ENCODE measurements at regions not wholly inside any gene's neighbourhood (a gene's known extent, or its start where the extent isn't known, plus 50 kb on each side); places are given as distances from the start of the nearest gene placed in this dataset.
"Not testable (repeated sequence)": the region's sequence is repeated elsewhere in the genome, so short reads cannot be mapped to it uniquely, and the experiment has no call there.

DNA sequence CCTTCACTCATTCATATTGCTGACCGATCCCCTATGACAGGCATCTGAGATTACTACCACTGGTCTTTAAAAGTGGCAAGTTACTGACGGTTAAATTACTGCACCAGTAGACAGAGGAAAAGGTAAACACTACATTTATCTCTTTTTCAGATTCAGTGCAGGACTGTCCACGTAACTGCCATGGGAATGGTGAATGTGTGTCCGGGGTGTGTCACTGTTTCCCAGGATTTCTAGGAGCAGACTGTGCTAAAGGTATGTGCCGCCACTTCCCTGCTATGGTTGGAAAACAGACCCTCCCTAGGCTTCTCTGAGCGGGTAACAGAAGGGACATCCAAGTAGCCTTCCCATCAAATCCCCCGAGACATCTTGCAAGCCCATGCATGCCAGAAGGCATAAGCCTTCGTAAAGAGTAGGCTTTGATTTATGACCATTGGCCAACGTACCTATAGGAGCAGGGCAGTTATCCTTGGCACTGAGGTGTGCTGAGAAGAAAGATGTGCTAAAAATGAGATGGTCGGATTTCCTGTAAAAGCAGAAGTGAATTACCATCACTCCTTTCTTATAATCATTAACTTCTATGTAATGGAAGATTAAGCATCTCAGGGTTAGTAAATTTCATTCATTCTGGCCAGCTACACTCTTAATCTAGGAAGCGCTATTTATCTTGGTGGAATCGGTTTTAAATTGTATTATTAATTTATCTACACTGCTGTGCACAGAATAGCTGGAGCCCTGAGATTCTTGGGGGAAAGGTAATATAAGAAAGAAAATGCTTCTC is 193.4 kb upstream of the WWC1 start:
- Histone ChIP-seq H3K27me3 (ENCODE audit: control insufficient read depth in 1 of 2, insufficient read depth in 2 of 2, low read length in 2 of 2) (no peaks in the 10 kb centered on the region), H3K9me3 (ENCODE audit: control insufficient read depth in 2 of 2, insufficient read depth in 1 of 2, low read depth in 1 of 2, low read length in 1 of 2) (no peaks in the 10 kb centered on the region), H3K27ac (ENCODE audit: low read depth in 2 of 2, low read length in 1 of 2) (no peak overlapping the region), H3K4me3 (ENCODE audit: low read depth in 1 of 2, low read length in 2 of 2) (no peak overlapping the region), H3K4me1 (ENCODE audit: control insufficient read depth in 2 of 2, insufficient read depth in 2 of 2, low read length in 1 of 2) (no peaks in the 10 kb centered on the region), H3K36me3 (ENCODE audit: control insufficient read depth in 2 of 2, insufficient read depth in 2 of 2, low read length in 1 of 2) (no peaks in the 10 kb centered on the region)
- WGBS, 2 donors = 73 to 79% methylated on average over 12 of the region's 12 CpGs

DNA sequence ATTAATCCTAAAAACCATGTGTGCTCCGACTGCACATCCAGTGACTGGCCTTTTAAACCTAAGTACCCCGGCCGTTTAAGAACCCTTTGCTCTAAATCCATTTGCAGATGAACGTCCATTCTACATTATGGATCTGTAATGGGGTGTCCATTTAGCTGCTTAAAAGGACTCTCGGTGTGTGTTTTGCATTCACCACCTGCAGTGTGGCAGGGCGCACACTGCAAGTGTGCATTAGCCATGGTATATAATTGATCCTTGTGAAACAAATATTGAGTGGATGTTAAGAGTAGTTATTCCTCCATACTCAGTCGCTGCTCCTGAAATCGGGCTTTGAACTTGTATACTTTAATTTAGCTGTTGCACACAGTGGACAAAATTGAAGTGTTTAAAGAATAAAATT is 190.1 kb upstream of the WWC1 start:
- 87 to 89% methylated on average over 8 of the region's 8 CpGs for WGBS, 2 donors
- Histone ChIP-seq H3K27ac (ENCODE audit: low read depth in 2 of 2, low read length in 1 of 2) (no peak overlapping the region), H3K27me3 (ENCODE audit: control insufficient read depth in 1 of 2, insufficient read depth in 2 of 2, low read length in 2 of 2) (no peaks in the 10 kb centered on the region), H3K36me3 (ENCODE audit: control insufficient read depth in 2 of 2, insufficient read depth in 2 of 2, low read length in 1 of 2) (no peaks in the 10 kb centered on the region), H3K4me3 (ENCODE audit: low read depth in 1 of 2, low read length in 2 of 2) (no peak overlapping the region), H3K4me1 (ENCODE audit: control insufficient read depth in 2 of 2, insufficient read depth in 2 of 2, low read length in 1 of 2) (no peaks in the 10 kb centered on the region), H3K9me3 (ENCODE audit: control insufficient read depth in 2 of 2, insufficient read depth in 1 of 2, low read depth in 1 of 2, low read length in 1 of 2) (no peaks in the 10 kb centered on the region)

DNA sequence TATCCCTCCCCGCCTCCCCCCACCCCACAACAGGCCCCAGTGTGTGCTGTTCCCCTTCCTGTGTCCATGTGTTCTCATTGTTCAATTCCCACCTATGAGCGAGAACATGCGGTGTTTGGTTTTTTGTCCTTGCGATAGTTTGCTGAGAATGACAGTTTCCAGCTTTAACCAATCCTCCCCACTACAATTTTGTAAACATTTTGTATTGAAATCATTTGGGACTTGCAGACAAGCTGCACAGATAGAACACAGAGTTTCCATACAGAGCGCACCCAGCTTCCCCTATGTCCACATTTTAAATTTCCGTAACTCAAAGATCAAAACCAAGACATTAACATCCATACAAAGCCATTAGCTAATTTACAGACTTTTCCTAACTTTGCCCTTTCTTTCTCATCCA is 188.4 kb upstream of the WWC1 start:
- not testable (repeated sequence) for H3K27me3 ChIP-seq (ENCODE audit: control insufficient read depth in 1 of 2, insufficient read depth in 2 of 2, low read length in 2 of 2); H3K27ac ChIP-seq (ENCODE audit: low read depth in 2 of 2, low read length in 1 of 2); H3K4me3 ChIP-seq (ENCODE audit: low read depth in 1 of 2, low read length in 2 of 2); H3K4me1 ChIP-seq (ENCODE audit: control insufficient read depth in 2 of 2, insufficient read depth in 2 of 2, low read length in 1 of 2); H3K9me3 ChIP-seq (ENCODE audit: control insufficient read depth in 2 of 2, insufficient read depth in 1 of 2, low read depth in 1 of 2, low read length in 1 of 2); H3K36me3 ChIP-seq (ENCODE audit: control insufficient read depth in 2 of 2, insufficient read depth in 2 of 2, low read length in 1 of 2)
- WGBS, 2 donors = 86% methylated on average over 6 of the region's 6 CpGs

DNA sequence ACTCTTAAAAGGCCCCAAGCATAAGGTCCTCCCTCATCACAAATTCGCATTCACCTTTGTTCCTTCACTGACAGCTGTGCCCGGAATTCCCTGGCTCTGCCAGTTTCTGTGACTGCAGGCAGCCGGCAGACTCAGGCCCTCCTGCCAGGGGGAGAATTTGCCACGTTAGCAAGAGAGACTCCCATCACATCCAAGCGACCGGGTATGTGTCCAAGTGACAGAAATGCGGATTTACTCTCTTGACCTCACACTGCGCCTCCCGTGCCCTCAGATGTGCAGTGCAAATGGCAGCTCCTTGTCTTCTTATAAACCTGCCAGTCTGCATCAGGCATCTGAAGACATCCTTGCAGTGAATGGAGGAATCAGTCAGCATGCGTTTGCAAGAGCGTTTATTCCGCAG is 187.1 kb upstream of the WWC1 start:
- H3K4me3 ChIP-seq (ENCODE audit: low read depth in 1 of 2, low read length in 2 of 2) = no peak overlapping the region
- H3K27me3 ChIP-seq (ENCODE audit: control insufficient read depth in 1 of 2, insufficient read depth in 2 of 2, low read length in 2 of 2) = no peaks in the 10 kb centered on the region
- no peaks in the 10 kb centered on the region for H3K36me3 ChIP-seq (ENCODE audit: control insufficient read depth in 2 of 2, insufficient read depth in 2 of 2, low read length in 1 of 2)
- peaks cover 0 to 2% of the 10 kb centered on the region in 2 donors for H3K4me1 ChIP-seq (ENCODE audit: control insufficient read depth in 2 of 2, insufficient read depth in 2 of 2, low read length in 1 of 2)
- WGBS, 2 donors = 74 to 90% methylated on average over 12 of the region's 12 CpGs
- no peaks in the 10 kb centered on the region for H3K9me3 ChIP-seq (ENCODE audit: control insufficient read depth in 2 of 2, insufficient read depth in 1 of 2, low read depth in 1 of 2, low read length in 1 of 2)
- no peak overlapping the region for H3K27ac ChIP-seq (ENCODE audit: low read depth in 2 of 2, low read length in 1 of 2)

DNA sequence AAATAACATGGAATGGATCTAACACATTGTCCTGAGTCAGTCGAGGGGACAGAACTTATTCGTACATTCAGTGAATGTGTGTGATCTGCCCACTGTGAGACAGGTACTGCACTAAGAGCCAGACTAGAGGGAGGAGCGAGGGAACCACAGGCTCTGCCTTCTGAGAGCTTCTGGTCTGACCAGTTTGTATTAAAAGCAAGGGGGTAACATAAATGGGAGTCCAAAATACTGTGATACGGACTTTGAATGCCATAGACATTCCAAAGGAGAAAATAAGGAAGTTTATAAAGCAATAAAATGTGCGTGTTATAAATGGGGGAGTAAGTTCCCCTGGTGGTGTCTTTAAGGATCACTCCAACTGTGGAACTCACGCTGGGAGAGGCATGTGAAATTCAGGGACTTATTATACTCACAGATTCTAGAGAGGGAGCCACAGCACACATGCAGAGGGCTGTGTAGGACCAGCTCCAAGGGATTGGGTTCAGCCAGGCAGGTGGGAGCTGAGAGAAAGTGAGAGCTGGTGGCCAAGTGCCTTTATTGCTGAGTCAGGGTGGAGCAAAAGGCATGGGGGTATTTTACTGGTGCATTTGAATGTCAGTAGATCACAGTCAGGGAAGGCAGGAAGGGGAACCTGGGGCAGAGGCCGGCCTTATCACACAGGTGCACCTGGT is 186.5 kb upstream of the WWC1 start:
- H3K27ac ChIP-seq (ENCODE audit: low read depth in 2 of 2, low read length in 1 of 2) = no peak overlapping the region
- H3K27me3 ChIP-seq (ENCODE audit: control insufficient read depth in 1 of 2, insufficient read depth in 2 of 2, low read length in 2 of 2) = no peaks in the 10 kb centered on the region
- 68 to 77% methylated on average over 7 of the region's 7 CpGs for WGBS, 2 donors

DNA sequence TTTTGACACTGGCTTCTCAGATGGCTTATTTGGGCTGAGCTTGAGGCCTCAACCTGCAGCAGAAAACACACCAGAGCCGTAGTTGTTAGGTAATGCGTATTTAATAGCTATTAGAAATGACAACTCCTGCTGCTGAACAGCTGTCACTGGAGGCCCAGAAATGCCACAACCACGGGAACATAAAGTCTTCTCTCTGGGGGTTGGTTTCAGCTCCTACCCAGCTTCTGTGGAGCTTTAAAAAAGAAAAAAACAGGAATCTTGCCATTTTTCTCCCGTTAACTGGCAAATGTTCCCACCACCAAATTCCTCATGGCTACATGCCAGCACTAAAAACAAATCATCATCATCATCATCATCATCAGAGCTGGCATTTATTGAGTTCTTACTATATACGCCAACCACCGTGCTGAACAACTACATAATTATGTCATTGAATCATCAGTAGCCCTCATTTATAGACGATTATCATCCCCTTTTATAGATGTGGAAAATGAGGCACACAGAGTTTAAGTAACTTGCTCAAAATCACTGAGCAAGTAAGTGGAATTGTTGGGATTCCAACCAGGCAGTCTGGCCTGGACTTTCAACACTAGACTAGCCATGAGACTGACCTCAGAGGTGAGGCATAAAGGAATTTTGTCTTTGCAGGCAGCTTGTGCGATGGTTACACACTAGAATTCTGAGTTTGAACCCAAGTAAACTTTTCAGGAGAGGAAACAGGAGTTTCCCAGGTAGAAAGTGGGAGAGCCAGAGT is 185.3 kb upstream of the WWC1 start:
- Histone ChIP-seq H3K9me3 (ENCODE audit: control insufficient read depth in 2 of 2, insufficient read depth in 1 of 2, low read depth in 1 of 2, low read length in 1 of 2) (no peaks in the 10 kb centered on the region), H3K27ac (ENCODE audit: low read depth in 2 of 2, low read length in 1 of 2) (no peak overlapping the region), H3K4me1 (ENCODE audit: control insufficient read depth in 2 of 2, insufficient read depth in 2 of 2, low read length in 1 of 2) (peaks cover 0 to 2% of the 10 kb centered on the region in 2 donors), H3K36me3 (ENCODE audit: control insufficient read depth in 2 of 2, insufficient read depth in 2 of 2, low read length in 1 of 2) (no peaks in the 10 kb centered on the region), H3K4me3 (ENCODE audit: low read depth in 1 of 2, low read length in 2 of 2) (no peak overlapping the region), H3K27me3 (ENCODE audit: control insufficient read depth in 1 of 2, insufficient read depth in 2 of 2, low read length in 2 of 2) (no peaks in the 10 kb centered on the region)
- 68 to 71% methylated on average over 8 of the region's 8 CpGs for WGBS, 2 donors

More for the DNA sequence above, 186.5 kb upstream of the WWC1 start:
- no peaks in the 10 kb centered on the region for H3K36me3 ChIP-seq (ENCODE audit: control insufficient read depth in 2 of 2, insufficient read depth in 2 of 2, low read length in 1 of 2)
- no peaks in the 10 kb centered on the region for H3K9me3 ChIP-seq (ENCODE audit: control insufficient read depth in 2 of 2, insufficient read depth in 1 of 2, low read depth in 1 of 2, low read length in 1 of 2)
- no peak overlapping the region for H3K4me3 ChIP-seq (ENCODE audit: low read depth in 1 of 2, low read length in 2 of 2)
- peaks cover 0 to 2% of the 10 kb centered on the region in 2 donors for H3K4me1 ChIP-seq (ENCODE audit: control insufficient read depth in 2 of 2, insufficient read depth in 2 of 2, low read length in 1 of 2)

DNA sequence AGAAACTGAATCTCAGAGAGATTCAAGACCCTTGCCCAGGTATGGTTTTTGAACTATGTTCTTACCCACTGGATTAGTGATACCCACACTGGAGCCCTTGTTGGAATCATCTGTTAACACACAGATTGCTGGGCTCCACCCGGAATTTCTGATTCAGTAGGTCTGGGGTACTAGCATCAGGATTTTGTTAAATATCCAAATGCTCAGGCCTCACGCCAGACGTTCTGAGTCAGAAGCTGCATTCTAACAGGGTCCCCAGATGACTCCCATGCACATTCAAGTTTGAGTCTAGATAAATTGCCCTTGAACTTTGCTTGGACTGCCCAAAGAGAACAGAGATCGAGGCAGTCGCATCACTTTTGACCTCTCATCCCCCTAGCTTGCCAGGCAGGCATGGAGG is 182.0 kb upstream of the WWC1 start:
- Histone ChIP-seq H3K9me3 (ENCODE audit: control insufficient read depth in 2 of 2, insufficient read depth in 1 of 2, low read depth in 1 of 2, low read length in 1 of 2) (no peaks in the 10 kb centered on the region), H3K4me3 (ENCODE audit: low read depth in 1 of 2, low read length in 2 of 2) (no peak overlapping the region), H3K36me3 (ENCODE audit: control insufficient read depth in 2 of 2, insufficient read depth in 2 of 2, low read length in 1 of 2) (no peaks in the 10 kb centered on the region), H3K27ac (ENCODE audit: low read depth in 2 of 2, low read length in 1 of 2) (no peak overlapping the region), H3K4me1 (ENCODE audit: control insufficient read depth in 2 of 2, insufficient read depth in 2 of 2, low read length in 1 of 2) (peaks cover 0 to 2% of the 10 kb centered on the region in 2 donors), H3K27me3 (ENCODE audit: control insufficient read depth in 1 of 2, insufficient read depth in 2 of 2, low read length in 2 of 2) (no peaks in the 10 kb centered on the region)
- 76 to 77% methylated on average over 5 of the region's 5 CpGs for WGBS, 2 donors

DNA sequence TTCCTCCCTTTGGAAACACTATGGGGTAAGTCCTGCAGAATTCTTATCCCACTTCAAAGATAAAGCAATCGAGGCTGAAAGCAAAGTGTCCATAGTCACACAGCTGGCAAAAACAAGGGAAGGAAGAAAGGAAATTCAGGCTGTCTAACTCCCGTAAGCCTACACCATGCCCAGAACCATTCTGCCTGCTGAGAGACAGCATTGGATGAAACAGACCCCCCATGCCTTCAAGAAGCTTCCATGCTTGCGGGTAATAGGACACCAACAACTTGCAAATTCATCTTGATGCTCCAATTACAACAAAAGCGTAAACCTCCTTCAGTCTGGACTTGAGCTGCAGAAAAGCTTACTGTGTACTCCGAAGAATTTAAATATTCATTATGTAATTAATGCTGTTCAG is 181.1 kb upstream of the WWC1 start:
- Histone ChIP-seq H3K9me3 (ENCODE audit: control insufficient read depth in 2 of 2, insufficient read depth in 1 of 2, low read depth in 1 of 2, low read length in 1 of 2) (no peaks in the 10 kb centered on the region), H3K27me3 (ENCODE audit: control insufficient read depth in 1 of 2, insufficient read depth in 2 of 2, low read length in 2 of 2) (no peaks in the 10 kb centered on the region)
- 85 to 88% methylated on average over 5 of the region's 5 CpGs for WGBS, 2 donors

DNA sequence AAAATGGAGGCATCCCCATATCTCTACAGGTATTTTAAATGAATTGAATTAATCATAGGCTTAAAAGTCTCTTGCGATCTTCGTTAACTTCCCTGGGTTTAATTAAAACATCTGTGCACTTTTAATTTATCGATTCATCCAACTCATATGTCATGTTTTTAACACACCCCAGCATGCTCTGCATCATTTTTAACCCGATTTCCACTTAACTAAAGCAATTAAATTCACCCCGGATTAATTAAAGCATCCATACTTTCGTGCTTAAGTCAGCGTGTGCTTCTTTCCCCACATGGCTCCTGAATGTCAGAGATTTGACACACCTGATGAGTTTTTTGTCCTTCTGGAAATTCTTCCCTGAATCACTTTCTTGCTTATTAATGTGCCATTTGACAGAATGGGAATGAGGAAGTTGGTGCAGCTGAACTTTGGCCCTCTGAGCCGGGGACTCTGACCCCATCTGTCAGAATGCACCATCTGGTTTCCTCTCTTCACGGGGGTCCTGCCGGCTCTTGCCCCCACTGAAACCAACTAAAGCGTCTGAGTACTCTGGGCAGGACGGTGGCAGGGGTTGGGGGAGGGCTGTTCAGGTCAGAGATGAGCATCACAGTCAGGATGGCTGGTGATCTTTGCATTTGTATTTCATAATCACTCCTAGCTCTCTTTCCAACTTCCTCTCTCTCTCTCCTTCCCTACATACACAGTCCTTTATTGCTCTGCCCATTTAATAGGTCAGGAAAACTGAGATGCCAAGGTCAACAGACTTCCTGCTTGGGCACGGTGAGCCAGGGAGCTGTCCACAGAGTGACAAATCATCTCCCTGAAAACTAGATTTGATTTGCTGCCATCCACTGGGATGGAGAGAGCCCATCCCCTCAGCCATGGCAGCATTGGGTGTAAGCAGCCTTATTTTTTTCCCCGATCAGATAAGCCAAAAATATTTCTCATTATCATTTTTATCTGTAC is 180.3 kb upstream of the WWC1 start:
- no peaks in the 10 kb centered on the region for H3K27me3 ChIP-seq (ENCODE audit: control insufficient read depth in 1 of 2, insufficient read depth in 2 of 2, low read length in 2 of 2)
- H3K4me3 ChIP-seq (ENCODE audit: low read depth in 1 of 2, low read length in 2 of 2) = no peak overlapping the region
- no peaks in the 10 kb centered on the region for H3K9me3 ChIP-seq (ENCODE audit: control insufficient read depth in 2 of 2, insufficient read depth in 1 of 2, low read depth in 1 of 2, low read length in 1 of 2)
- H3K36me3 ChIP-seq (ENCODE audit: control insufficient read depth in 2 of 2, insufficient read depth in 2 of 2, low read length in 1 of 2) = no peaks in the 10 kb centered on the region
- 56 to 70% methylated on average over 14 of the region's 14 CpGs for WGBS, 2 donors
- no peak overlapping the region for H3K27ac ChIP-seq (ENCODE audit: low read depth in 2 of 2, low read length in 1 of 2)
- H3K4me1 ChIP-seq (ENCODE audit: control insufficient read depth in 2 of 2, insufficient read depth in 2 of 2, low read length in 1 of 2) = peaks cover 0 to 2% of the 10 kb centered on the region in 2 donors

More for the DNA sequence above, 181.1 kb upstream of the WWC1 start:
- H3K4me3 ChIP-seq (ENCODE audit: low read depth in 1 of 2, low read length in 2 of 2) = no peak overlapping the region
- H3K36me3 ChIP-seq (ENCODE audit: control insufficient read depth in 2 of 2, insufficient read depth in 2 of 2, low read length in 1 of 2) = no peaks in the 10 kb centered on the region
- H3K4me1 ChIP-seq (ENCODE audit: control insufficient read depth in 2 of 2, insufficient read depth in 2 of 2, low read length in 1 of 2) = peaks cover 0 to 2% of the 10 kb centered on the region in 2 donors
- H3K27ac ChIP-seq (ENCODE audit: low read depth in 2 of 2, low read length in 1 of 2) = no peak overlapping the region
